ENCODE measurements at regions not wholly inside any gene's neighbourhood (a gene's known extent, or its start where the extent isn't known, plus 50 kb on each side); places are given as distances from the start of the nearest gene placed in this dataset.

- TF ChIP-seq CTCF (IDR thresholded peaks at IDR 0.05; ENCODE audit: insufficient read depth, low read depth, low read length) = no peak
- peak; percentile 98 for DNase-seq (ENCODE audit: low read depth)
- no peak overlapping the region for H3K4me3 ChIP-seq (ENCODE audit: low read depth, low read length)
These were observed 185.5 kb upstream of the ECI2 start for GRCh38 chr6:4320860-4321259.

GRCh38 chr6:4319981-4320683 lies 184.8 kb upstream of the ECI2 start:
- DNase-seq (ENCODE audit: low read depth) = peak; percentile 94
- no peak overlapping the region for H3K4me3 ChIP-seq (ENCODE audit: low read depth, low read length)
- no peak for TF ChIP-seq CTCF (IDR thresholded peaks at IDR 0.05; ENCODE audit: insufficient read depth, low read depth, low read length)

GRCh38 chr6:4318321-4318720 lies 182.9 kb upstream of the ECI2 start:
- no peak overlapping the region for H3K4me3 ChIP-seq (ENCODE audit: low read depth, low read length)
- TF ChIP-seq CTCF (IDR thresholded peaks at IDR 0.05; ENCODE audit: insufficient read depth, low read depth, low read length) = no peak
- DNase-seq (ENCODE audit: low read depth) = no peak

GRCh38 chr6:4316867-4317400 lies 181.6 kb upstream of the ECI2 start:
- TF ChIP-seq CTCF (IDR thresholded peaks at IDR 0.05; ENCODE audit: insufficient read depth, low read depth, low read length) = no peak
- DNase-seq (ENCODE audit: low read depth) = peak; percentile 86
- H3K4me3 ChIP-seq (ENCODE audit: low read depth, low read length) = no peak overlapping the region

GRCh38 chr6:4314201-4314707 lies 178.9 kb upstream of the ECI2 start:
- DNase-seq (ENCODE audit: low read depth) = no peak
- TF ChIP-seq CTCF (IDR thresholded peaks at IDR 0.05; ENCODE audit: insufficient read depth, low read depth, low read length) = no peak
- H3K4me3 ChIP-seq (ENCODE audit: low read depth, low read length) = no peak overlapping the region

- peak; percentile 90 for DNase-seq (ENCODE audit: low read depth)
- H3K4me3 ChIP-seq (ENCODE audit: low read depth, low read length) = no peak overlapping the region
- peak; percentile 77 for TF ChIP-seq CTCF (IDR thresholded peaks at IDR 0.05; ENCODE audit: insufficient read depth, low read depth, low read length)
These were observed 177.8 kb upstream of the ECI2 start for GRCh38 chr6:4313044-4313686.

Data from fibroblast of villous mesenchyme (primary cell).